ENCODE measurements at regions not wholly inside any gene's neighbourhood (a gene's known extent, or its start where the extent isn't known, plus 50 kb on each side); places are given as distances from the start of the nearest gene placed in this dataset.
"Not testable (repeated sequence)": the region's sequence is repeated elsewhere in the genome, so short reads cannot be mapped to it uniquely, and the experiment has no call there.

DNA sequence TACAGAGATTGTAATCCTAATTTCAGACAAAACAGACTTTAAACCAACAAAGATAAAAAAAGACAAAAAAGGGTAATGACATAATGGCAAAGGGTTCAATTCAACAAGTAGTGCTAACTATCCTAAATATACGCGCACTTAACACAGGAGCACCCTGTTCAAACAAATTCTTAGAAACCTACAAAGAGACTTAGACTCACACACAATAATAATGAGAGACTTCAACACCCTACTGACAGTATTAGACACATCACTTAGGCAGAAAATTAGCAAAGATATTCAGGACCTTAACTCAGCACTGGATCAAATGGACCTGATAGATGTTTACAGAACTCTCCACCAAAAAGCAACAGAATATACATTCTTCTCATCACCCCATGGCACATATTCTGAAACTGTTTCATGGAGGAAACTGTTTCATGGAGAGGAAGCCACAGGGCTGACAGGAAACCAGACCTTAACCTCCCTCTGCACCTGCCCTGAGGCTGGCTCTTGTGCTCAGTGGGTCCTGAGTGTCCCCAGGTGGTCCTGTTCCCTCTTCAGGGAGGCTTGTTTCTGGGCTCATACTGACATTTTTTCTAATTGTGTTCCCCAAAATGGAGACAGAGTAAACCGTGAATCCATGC is 54.7 kb downstream of the OR4M2 start:
- not testable (repeated sequence) for ATAC-seq

DNA sequence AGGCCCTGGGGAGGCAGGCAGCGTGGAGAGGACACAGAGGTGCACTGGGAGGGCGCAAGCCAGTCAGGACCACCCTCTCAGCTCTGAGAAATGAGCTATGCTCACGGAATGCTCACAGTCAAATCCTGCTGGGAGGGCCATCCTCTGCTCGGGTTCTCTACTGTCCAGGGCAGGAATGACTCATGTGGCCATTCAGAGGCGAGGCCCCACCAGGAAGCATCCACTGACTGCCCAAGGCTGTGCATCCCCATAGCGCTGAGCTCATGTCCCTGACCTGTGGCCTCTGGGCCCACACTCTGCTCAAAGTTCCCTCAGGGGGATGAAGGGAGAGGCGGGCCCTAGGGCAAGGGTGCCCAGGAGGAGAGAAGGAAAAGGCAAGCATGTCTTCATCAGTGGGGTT is 57.2 kb downstream of the OR4M2 start:
- ATAC-seq: not testable (repeated sequence)

DNA sequence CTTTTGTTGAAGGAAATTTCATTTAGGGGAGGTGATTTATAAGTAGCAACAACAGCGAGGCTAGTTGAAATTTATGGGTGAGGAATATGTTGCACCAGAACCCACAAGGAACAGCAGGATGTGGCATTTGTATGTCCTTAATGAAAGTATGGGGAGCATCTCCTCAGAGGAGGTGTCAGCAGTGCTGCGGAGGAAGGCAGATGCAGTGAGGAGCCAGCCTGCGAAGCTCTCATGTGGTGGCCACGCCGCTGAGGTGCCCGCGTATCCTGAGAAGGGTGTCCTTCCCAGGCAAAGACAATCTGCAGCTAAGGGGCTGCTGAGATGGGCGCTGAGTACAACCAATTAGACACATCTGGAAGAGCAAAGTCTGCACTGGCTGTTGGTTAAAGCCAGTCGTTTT is 60.8 kb downstream of the OR4M2 start:
- ATAC-seq: not testable (repeated sequence)

DNA sequence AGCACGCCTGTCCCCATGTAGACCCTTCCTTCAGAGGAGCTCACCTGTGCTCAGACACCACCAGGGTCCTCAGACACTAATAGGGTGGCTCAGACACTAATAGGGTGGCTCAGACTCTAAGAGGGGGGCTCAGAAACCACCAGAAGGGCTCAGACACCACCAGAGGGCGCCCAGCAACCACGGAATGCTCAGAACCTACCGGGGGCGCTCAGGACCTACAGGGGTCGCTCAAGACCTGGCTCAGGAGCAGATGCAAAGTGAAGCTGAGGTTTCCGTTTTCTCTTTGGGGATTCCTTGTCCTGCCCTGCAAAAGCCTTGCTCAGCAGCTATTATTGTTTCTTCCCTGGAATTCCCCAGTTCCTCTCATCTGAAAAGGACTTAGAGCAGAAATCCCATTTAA is 67.8 kb downstream of the OR4M2 start:
- ATAC-seq: not testable (repeated sequence)

DNA sequence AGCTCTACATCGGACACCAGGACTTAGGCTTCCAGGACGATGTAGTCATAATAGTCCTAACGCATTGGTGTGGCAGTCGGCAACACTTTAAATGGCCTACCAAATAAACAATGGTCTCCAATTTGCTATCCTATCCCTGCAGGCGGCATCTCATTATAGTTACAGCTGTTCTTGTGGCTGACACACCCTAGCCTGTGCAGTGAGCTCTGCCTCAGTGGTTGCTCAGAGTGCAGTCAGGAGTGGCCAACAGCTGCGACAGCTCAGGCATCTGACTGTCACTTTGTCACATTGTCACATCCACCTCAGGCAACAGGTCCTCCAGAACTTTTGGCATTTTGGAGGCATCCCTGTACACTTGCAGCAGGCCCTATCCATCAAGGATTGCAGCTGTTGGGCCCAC is 77.9 kb downstream of the OR4M2 start:
- not testable (repeated sequence) for ATAC-seq

DNA sequence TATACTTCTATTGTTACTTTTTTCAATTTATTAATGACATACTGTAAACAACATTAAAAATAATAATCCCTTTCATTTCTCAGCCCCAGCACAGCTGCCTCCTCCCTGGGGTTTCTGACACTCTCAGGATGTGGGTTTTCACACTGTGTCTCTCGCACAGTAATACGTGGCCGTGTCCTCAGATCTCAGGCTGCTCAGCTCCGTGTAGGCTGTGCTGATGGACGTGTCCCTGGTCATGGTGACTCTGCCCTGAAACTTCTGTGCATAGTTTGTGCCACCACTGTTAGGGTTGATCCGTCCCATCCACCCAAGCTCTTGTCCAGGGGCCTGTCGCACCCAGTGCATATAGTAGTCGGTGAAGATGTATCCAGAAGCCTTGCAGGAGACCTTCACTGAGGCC is 80.0 kb downstream of the OR4M2 start:
- ATAC-seq: not testable (repeated sequence)

DNA sequence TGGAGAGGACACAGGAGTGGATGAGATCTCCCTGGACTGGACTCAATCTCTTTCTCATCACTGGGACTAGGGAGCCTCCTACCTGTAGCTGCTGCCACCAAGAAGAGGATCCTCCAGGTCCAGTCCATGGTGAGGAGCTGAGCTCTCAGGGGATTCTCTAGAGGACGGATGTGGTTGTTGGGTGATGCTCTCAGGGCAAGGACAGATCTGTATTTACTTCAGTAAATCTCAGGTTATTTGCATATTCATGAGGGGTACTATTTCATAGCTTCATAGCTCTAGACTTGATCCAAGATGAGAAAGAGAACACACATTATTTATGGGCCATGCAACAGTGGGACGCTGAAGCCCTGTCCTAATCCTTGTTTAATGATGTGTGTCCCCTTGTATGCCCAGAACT is 80.4 kb downstream of the OR4M2 start:
- peak; percentile 55 for ATAC-seq

DNA sequence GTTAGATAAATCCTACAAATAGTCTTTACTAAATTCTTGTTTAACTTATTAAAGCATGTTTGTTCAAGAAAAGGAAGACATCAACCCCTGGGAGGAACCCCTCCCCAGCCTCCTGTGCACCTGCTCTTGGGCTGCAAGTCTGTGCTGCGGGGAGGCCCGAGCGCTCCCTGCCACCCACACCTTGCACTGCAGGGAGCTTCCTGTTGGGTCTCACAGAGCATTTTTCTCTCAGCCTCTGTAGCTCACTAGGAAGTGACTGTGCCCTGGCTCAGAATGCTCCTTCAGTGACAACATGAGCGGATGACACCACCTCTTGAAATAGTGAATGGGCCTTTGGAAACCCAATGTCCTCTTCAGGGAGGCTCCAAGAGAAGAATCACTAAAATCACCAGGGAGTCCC is 81.1 kb downstream of the OR4M2 start:
- ATAC-seq: peak; percentile 57

DNA sequence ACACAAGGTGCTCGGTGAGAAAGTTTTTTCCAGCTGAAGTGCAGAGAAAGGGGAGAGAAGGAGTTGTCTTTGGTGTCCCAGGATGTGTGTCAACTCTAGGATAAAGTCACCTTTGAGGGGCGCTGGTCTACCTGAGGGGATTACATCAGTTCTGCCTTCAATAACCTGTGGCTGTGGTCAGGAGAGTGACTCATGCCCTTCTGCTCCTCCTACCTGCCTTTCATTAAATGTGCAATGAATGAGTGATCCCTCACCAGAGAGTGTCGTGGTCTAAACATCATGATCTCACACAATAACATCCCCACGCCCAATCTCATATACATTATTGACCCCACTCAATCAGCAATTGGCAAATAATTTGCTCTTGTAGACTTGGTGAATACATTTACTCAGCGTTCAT is 83.4 kb downstream of the OR4M2 start:
- not testable (repeated sequence) for ATAC-seq

DNA sequence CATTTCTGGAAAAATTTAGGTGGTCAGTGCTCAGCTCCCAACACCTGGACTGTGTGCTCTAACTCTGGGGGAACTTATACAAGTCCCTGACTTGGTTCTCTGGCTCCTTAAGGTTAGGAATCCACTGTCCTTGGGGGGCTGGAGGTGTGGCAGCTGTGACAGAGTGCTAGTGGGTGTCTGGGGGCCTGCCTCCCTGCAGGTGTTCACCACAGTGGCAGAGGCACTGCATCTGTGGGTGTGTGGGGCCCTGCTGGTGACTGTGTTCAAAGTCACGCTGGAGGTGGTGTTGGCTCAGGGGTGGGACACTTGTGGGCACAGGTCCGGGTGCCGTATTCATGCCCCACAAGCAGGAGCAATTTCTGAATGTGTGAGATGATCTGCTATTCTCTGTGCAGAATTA is 87.2 kb downstream of the OR4M2 start:
- not testable (repeated sequence) for ATAC-seq

DNA sequence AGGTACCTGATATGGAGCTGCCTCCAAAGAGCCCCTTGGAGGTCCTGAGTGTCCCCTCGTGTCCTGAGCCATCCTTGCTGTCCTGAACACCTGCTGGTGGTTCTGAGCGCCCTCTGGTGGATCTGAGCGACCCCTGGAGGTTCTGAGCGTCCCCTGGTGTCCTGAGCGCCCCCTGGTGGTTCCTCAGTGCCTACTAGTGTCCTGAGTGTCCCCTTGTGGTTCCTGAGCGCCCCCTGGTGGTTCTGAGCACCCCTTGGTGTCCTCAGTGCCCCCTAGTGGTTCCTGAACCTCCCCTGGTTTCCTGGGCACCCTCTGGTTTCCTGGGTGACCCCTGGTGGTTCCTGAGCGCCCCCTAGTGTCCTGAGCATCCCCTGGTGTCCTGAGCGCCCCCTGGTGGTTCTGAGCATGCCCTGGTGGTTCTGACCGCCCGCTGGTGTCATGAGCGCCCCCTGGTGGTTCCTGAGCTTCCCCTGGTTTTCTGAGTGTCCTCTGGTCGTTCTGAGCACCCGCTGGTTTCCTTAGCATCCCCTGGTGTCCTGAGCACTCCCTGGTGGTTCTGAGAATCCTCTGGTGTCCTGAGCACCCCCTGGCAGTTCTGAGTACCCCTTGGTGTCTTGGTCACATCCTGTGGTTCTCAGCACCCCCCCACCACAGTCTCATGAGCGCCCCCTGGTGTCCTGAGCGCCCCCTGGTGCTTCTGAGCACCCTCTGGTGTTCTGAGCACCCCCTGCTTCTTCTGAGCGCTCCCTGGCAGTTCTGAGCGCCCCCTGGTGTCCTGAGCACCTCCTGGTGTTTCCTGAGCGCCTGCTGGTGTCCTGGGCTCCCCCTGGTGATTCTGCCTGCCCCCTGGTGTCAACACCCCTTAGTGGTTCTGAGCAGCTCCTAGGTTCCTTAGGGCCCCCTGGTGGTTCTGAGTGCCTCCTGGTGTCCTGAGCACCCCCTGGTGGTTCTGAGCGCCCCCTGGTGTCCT is 93.0 kb downstream of the OR4M2 start:
- peak; percentile 77 for ATAC-seq

DNA sequence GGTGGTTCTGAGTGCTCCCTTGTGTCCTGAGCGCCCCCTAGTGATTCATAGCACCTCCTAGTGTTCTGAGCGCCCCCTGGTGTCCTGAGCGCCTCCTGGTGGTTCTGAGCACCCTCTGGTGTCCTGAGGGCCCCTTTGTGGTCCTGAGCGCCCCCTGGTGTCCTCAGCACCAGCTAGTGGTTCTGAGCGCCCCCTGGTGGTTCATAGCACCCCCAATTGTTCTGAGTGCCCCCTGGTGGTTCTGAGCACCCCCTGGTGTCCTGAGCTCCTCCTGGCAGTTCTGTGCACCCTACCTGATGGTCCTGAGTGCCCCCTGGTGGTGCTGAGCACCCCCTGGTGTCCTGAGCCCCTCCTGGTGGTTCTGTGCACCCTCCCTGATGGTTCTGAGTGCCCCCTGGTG is 93.8 kb downstream of the OR4M2 start:
- not testable (repeated sequence) for ATAC-seq

DNA sequence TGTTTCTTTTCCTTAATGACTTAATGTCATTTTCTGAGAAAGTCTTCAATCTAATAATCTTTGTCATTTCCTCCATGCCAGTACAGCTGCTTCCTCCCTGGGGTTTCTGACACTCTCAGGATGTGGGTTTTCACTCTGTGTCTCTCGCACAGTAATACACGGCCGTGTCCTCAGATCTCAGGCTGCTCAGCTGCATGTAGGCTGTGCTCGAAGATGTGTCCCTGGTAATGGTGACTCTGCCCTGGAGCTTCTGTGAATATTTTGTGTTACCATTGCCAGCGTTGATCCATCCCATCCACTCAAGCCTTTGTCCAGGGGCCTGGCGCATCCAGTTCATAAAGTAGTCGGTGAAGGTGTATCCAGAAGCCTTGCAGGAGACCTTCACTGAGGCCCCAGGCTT is 97.6 kb downstream of the OR4M2 start:
- not testable (repeated sequence) for ATAC-seq

DNA sequence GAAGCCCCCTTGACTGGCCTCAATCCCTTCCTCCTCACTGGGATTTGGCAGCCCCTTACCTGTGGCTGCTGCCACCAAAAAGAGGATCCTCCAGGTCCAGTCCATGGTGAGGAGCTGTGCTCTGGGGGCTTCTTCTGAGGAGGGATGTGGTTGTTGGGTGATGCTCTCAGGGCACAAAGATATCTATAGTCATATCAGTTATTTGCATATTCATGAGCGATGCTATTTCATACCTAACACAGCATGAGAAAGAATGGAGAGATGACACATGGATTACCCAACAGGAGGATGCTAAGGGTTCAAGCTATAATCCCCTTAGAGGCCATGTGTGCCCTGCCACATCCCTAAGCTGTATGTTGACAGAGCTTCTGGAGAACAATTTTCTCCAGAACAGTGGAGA is 98.1 kb downstream of the OR4M2 start:
- ATAC-seq: not testable (repeated sequence)

DNA sequence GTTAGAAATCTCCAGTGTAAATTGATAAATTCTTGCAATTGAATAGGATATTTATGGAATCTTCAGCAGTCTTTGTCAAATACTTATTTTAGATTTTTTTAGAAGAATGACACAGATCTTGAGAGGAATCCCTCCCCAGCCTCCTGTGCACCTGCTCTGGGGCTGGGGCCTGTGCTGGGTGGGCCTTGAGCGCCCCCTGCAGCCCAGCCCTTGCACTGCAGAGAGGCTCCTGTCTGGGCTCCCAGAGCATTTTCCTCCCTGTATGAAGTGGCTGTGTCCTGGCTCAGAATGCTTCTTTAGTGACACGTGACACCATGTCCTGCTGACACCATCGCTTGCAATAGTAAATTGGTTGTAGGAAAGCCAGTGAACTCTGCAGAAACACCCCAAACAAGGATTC is 98.7 kb downstream of the OR4M2 start:
- not testable (repeated sequence) for ATAC-seq

DNA sequence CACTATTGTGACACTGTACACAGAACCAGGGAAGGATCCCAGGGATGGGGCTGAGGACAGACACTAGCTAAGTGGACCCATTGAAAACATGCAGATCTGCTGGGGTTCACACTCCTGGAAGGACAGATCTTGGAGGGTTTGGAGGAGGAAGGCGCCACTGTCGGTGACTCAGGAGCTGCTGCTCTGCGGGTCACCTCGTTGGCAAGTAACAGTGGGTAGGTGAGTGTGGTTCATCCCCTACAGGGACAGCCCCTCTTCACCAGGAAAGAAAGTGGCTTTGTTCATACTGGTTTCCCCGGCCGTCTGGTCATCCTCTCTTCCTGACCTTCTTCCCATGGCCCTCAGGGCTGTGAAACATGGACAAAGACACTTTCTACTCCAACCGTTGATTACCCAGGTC is 100.3 kb downstream of the OR4M2 start:
- not testable (repeated sequence) for ATAC-seq

DNA sequence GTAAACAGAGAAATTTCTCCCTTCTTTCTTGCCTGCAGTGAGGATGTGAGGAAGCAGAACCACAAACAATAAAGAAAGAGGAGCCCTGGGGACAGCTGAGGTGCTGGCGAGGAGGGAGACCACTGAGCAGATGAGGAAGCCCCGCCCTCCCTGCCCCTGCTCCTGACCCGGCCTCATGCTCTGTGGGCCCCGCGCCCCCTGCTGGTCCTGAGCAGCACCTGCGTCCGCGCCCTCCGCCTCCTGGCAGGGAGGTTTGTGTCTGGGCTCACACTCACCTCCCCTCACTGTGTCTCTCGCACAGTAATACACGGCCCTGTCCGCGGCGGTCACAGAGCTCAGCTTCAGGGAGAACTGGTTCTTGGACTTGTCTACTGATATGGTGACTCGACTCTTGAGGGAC is 104.4 kb downstream of the OR4M2 start:
- not testable (repeated sequence) for ATAC-seq

DNA sequence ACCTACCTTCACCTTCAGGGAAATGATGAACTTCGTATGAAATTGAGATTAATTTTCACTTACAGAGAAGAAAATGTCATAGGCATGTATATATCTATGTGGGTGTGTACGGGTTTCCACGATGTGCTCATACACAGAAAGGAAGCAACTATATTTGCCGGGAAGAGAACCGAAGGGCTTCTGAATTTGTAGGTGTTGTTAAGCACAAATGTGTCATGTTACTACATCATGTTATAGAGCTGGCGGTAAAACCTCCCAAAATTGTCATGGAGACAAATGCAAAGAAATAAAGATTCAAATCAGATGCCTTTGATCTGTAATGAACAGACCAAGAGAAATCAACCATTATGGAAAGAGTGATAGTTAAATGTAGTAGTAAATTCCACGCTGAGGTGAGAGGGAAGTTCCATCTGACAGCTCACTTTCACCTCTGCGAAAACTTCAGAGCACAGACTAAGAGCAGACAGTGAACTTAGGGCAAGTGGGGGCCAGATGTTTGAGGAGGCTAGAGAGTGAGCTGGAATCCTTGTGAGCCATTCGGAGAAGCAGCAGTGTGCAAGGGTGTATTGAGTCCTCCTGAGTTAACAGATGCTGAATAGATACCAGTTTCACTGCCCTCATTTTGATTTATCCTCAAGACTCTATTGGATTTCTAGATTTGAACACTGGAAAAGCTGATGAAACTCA is 106.7 kb downstream of the OR4M2 start:
- ATAC-seq: not testable (repeated sequence)

DNA sequence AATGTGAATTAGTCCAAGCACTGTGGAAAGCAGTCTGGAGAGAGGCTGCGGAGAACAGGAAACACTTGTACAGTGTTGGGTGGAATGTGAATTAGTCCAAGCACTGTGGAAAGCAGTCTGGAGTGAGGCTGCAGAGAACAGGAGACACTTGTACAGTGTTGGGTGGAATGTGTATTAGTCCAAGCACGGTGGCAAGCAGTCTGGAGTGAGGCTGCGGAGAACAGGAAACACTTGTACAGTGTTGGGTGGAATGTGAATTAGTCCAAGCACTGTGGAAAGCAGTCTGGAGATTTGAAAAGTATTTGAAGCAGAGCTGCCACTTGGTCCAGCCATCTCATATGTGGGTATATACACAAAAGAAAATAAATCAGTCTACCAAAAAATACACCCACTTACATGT is 111.5 kb downstream of the OR4M2 start:
- ATAC-seq: not testable (repeated sequence)

DNA sequence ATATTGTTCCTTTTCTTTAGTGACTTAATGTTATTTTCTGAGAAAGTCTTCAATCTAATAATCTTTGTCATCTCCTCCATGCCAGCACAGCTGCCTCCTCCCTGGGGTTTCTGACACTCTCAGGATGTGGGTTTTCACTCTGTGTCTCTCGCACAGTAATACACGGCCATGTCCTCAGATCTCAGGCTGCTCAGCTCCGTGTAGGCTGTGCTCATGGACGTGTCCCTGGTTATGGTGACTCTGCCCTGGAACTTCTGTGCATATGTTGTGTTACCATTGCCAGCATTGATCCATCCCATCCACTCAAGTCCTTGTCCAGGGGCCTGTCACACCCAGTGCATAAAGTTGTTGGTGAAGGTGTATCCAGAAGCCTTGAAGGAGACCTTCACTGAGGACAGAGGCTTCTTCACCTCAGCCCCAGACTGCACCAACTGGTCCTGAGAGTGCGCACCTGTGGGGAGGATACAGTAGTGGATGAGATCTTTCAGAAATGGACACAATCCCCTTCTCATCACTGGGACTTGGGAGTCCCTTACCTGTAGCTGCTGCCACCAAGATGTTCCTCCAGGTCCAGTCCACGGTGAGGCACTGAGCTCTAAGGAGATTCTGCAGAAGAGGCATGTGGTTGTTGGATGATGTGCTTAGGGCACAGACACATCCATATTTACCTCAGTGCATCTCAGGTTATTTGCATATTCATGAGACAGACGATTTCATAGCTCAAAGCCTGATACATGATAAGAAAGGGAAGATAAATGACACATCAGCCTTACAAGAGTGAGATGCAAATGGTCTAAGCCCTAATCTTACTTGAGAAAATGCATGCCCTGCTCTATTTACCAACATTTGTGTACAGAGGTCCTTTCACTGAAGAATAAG is 114.7 kb downstream of the OR4M2 start:
- ATAC-seq: not testable (repeated sequence)

DNA sequence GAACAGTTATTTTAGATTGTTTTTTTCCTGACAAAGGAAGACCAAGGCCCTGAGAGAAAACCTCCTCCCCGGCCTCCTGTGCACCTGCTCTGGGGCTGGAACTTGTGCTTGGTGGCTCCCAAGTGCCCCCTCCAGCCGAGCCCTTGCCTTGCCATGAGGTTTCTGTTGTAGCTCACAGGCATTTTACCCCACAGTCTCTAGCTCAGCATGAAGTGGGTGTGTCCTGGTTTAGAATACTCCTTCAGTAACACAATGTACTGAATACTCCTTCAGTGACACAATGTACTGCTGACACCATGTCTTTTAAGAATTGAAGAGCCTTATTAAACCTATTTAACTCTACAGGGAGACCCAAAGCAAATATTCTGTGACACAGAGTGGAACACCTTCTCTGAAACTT is 116.1 kb downstream of the OR4M2 start:
- not testable (repeated sequence) for ATAC-seq

DNA sequence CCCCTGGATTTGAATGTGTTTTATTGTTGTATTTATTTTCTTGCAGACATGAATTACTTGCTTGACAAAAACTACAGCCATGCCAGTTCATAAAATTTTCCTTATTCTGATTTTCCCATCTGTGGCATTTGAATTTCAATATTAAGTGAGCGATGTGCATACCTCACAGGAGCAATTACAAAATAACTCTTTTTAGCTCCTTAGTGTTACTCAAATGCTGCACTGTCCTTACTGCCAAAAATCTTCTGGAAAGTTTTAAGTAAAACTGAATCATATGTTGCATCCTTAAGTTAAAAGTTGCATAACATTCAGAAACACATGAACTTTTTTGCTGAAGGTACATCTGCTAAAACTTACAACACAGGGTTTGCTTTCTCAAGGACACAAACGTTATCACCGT is 120.1 kb downstream of the OR4M2 start:
- ATAC-seq: not testable (repeated sequence)

All from esophagus mucosa (tissue), 1 donor.